ENCODE measurements at regions not wholly inside any gene's neighbourhood (a gene's known extent, or its start where the extent isn't known, plus 50 kb on each side); places are given as distances from the start of the nearest gene placed in this dataset.

DNA sequence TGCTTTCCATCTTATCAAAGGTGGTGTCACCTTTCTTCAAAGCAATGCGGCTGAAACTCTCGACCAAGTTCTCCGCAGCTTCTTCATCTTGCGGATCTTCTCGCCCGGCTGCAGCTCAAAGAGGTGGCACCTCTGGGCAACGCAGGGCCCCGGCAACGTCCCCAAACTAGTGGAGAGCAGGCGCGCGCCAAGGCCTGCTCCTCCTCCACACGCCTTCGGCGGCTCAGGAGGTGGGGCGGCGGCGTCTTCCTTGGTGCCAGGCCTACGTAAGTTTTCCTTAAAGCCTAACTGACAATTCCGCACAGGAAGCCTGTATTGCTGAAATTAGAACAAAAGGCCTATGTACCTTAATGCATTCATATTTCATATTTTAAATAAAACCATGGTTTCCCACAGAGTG lies 112.0 kb downstream of the TMX1 start:
- TF ChIP-seq ZNF274 (IDR thresholded peaks at IDR 0.05; ENCODE audit: low read depth, low read length) = no peak
- no peak for TF ChIP-seq YY1 (IDR thresholded peaks at IDR 0.05; ENCODE audit: insufficient read depth, insufficient read length)
